Neural progenitor cell (in vitro differentiated cells): ENCODE measurements at regions not wholly inside any gene's neighbourhood (a gene's known extent, or its start where the extent isn't known, plus 50 kb on each side); places are given as distances from the start of the nearest gene placed in this dataset.

Source experiments
- DNase-seq: peaks from one replicate; pipeline ENCODE4 v3.0.0-alpha.2; 2016; ENCODE audit warnings: low spot score
- H2AFZ ChIP-seq: fragments of 200-600 bp; sonication (generic); replicated peaks from 2 replicates; pipeline ENCODE4 v1.6.1; 2016; ENCODE audit warnings: antibody characterized with exemption
- H3F3A ChIP-seq: fragments of 200-600 bp; sonication (generic); 2 replicates; pipeline ENCODE4 v1.6.1; 2016; ENCODE audit warnings: antibody characterized with exemption, low read depth
- H3K27ac ChIP-seq: fragments of 200-600 bp; sonication (generic); 2 replicates; pipeline ENCODE4 v1.5.1; 2016; ENCODE audit warnings: mild to moderate bottlenecking
- H3K27me3 ChIP-seq: fragments of 200-600 bp; sonication (generic); 2 replicates; pipeline ENCODE4 v1.6.1; 2016; ENCODE audit warnings: mild to moderate bottlenecking, moderate library complexity
- H3K36me3 ChIP-seq: fragments of 200-600 bp; sonication (generic); 2 replicates; pipeline ENCODE4 v1.5.1; 2016
- H3K4me1 ChIP-seq: fragments of 200-600 bp; sonication (generic); 2 replicates; pipeline ENCODE4 v1.6.1; 2016; ENCODE audit warnings: mixed run types
- H3K4me2 ChIP-seq: fragments of 200-600 bp; sonication (generic); 2 replicates; pipeline ENCODE4 v1.6.1; 2016
- H3K4me3 ChIP-seq: fragments of 200-600 bp; sonication (generic); 2 replicates; pipeline ENCODE4 v1.5.1; 2016
- H3K79me2 ChIP-seq: fragments of 200-600 bp; sonication (generic); 2 replicates; pipeline ENCODE4 v1.6.1; 2016; ENCODE audit warnings: low read depth
- H3K9ac ChIP-seq: fragments of 200-600 bp; sonication (generic); 2 replicates; pipeline ENCODE4 v1.6.1; 2016
- H3K9me3 ChIP-seq: fragments of 200-600 bp; sonication (generic); 2 replicates; pipeline ENCODE4 v1.5.1; 2016; ENCODE audit warnings: low read depth
- H4K20me1 ChIP-seq: fragments of 200-600 bp; sonication (generic); 2 replicates; pipeline ENCODE4 v1.6.1; 2016; ENCODE audit warnings: low read depth
- H3K27ac Mint-ChIP-seq: 3 replicates; pipeline ENCODE4 v1.8.0; 2021; ENCODE audit warnings: mixed read lengths
- H3K27me3 Mint-ChIP-seq: 2 replicates; pipeline ENCODE4 v1.8.0; 2022; ENCODE audit warnings: low read depth, mild to moderate bottlenecking, inconsistent platforms, moderate library complexity, mixed read lengths; ENCODE audit not compliant: insufficient read depth
- H3K36me3 Mint-ChIP-seq: 3 replicates; pipeline ENCODE4 v1.8.0; 2021; ENCODE audit warnings: mixed read lengths
- H3K4me1 Mint-ChIP-seq: 3 replicates; pipeline ENCODE4 v1.8.0; 2021; ENCODE audit warnings: mixed read lengths
- H3K4me3 Mint-ChIP-seq: 3 replicates; pipeline ENCODE4 v1.8.0; 2021; ENCODE audit warnings: mild to moderate bottlenecking, moderate library complexity, mixed read lengths
- H3K9me3 Mint-ChIP-seq: 3 replicates; pipeline ENCODE4 v1.8.0; 2020; ENCODE audit warnings: mixed read lengths
- CTCF ChIP-seq: fragments of 200-600 bp; sonication (generic); IDR thresholded peaks from 2 replicates; pipeline ENCODE4 v1.5.1; 2017; ENCODE audit warnings: antibody characterized with exemption, mild to moderate bottlenecking
- EZH2 ChIP-seq: fragments of 200-600 bp; sonication (generic); IDR thresholded peaks from 2 replicates; pipeline ENCODE4 v1.6.1; 2017; ENCODE audit warnings: antibody characterized with exemption, mild to moderate bottlenecking, moderate library complexity
- EZH2phosphoT487 ChIP-seq: fragments of 200-600 bp; sonication (generic); IDR thresholded peaks from 2 replicates; pipeline ENCODE4 v1.6.1; 2017; ENCODE audit warnings: antibody characterized with exemption

GRCh38 chrX:4994855-4995254, 1233.8 kb downstream of the NLGN4X start:
- no peak overlapping the region for H3K4me3 Mint-ChIP-seq
- H3K36me3 Mint-ChIP-seq: no peaks in the 10 kb centered on the region
- no peak for TF ChIP-seq EZH2
- TF ChIP-seq CTCF: no peak
- no peak for TF ChIP-seq EZH2phosphoT487

GRCh38 chrX:4978613-4979012, 1250.1 kb downstream of the NLGN4X start:
- TF ChIP-seq EZH2phosphoT487 (no peak), CTCF (no peak), EZH2 (no peak)
- no peaks in the 10 kb centered on the region for H3K36me3 ChIP-seq
- Mint-ChIP-seq H3K36me3 (no peaks in the 10 kb centered on the region), H3K27ac (no peak overlapping the region), H3K4me1 (no peaks in the 10 kb centered on the region), H3K27me3 (no peaks in the 10 kb centered on the region), H3K4me3 (no peak overlapping the region), H3K9me3 (peaks cover 2% of the 10 kb centered on the region)
- no peak overlapping the region for H3K4me3 ChIP-seq
- H3K4me2 ChIP-seq: no peak overlapping the region
- no peaks in the 10 kb centered on the region for H3F3A ChIP-seq
- no peaks in the 10 kb centered on the region for H3K4me1 ChIP-seq
- H3K79me2 ChIP-seq: no peaks in the 10 kb centered on the region
- no peaks in the 10 kb centered on the region for H4K20me1 ChIP-seq
- no peak overlapping the region for H3K9ac ChIP-seq
- DNase-seq: no peak
- no peaks in the 10 kb centered on the region for H3K9me3 ChIP-seq
- no peak overlapping the region for H3K27ac ChIP-seq
- no peaks in the 10 kb centered on the region for H3K27me3 ChIP-seq
- no peak overlapping the region for H2AFZ ChIP-seq

More at GRCh38 chrX:4994855-4995254, 1233.8 kb downstream of the NLGN4X start:
- Histone ChIP-seq H3K4me1 (no peaks in the 10 kb centered on the region), H3K36me3 (no peaks in the 10 kb centered on the region), H2AFZ (no peak overlapping the region), H3K27me3 (no peaks in the 10 kb centered on the region), H3K4me3 (no peak overlapping the region), H4K20me1 (no peaks in the 10 kb centered on the region), H3K79me2 (no peaks in the 10 kb centered on the region), H3F3A (no peaks in the 10 kb centered on the region), H3K4me2 (no peak overlapping the region), H3K9ac (no peak overlapping the region), H3K9me3 (no peaks in the 10 kb centered on the region), H3K27ac (no peak overlapping the region)
- Mint-ChIP-seq H3K27me3 (peaks cover 9% of the 10 kb centered on the region), H3K4me1 (no peaks in the 10 kb centered on the region), H3K27ac (no peak overlapping the region), H3K9me3 (no peaks in the 10 kb centered on the region)
- DNase-seq: no peak

- no peak overlapping the region for H3K4me2 ChIP-seq
- no peaks in the 10 kb centered on the region for H3K79me2 ChIP-seq
- no peaks in the 10 kb centered on the region for H3F3A ChIP-seq
- no peak for TF ChIP-seq EZH2phosphoT487
- no peak for TF ChIP-seq EZH2
- no peak for TF ChIP-seq CTCF
- Mint-ChIP-seq H3K4me1 (no peaks in the 10 kb centered on the region), H3K4me3 (no peak overlapping the region), H3K27ac (no peak overlapping the region), H3K36me3 (no peaks in the 10 kb centered on the region), H3K9me3 (peaks cover 2% of the 10 kb centered on the region), H3K27me3 (no peaks in the 10 kb centered on the region)
- H3K4me1 ChIP-seq: no peaks in the 10 kb centered on the region
- no peak overlapping the region for H3K4me3 ChIP-seq
- no peak overlapping the region for H2AFZ ChIP-seq
- no peaks in the 10 kb centered on the region for H3K27me3 ChIP-seq
- no peaks in the 10 kb centered on the region for H3K36me3 ChIP-seq
- no peak overlapping the region for H3K27ac ChIP-seq
- H3K9me3 ChIP-seq: no peaks in the 10 kb centered on the region
- H4K20me1 ChIP-seq: no peaks in the 10 kb centered on the region
- no peak overlapping the region for H3K9ac ChIP-seq
- DNase-seq: no peak
Observed at GRCh38 chrX:4971646-4972045, 1257.0 kb downstream of the NLGN4X start.

- no peaks in the 10 kb centered on the region for H3K36me3 ChIP-seq
- H3K9me3 ChIP-seq: no peaks in the 10 kb centered on the region
- no peaks in the 10 kb centered on the region for H3F3A ChIP-seq
- Mint-ChIP-seq H3K27me3 (peaks cover 2% of the 10 kb centered on the region), H3K27ac (no peak overlapping the region), H3K9me3 (no peaks in the 10 kb centered on the region), H3K4me1 (no peaks in the 10 kb centered on the region), H3K36me3 (no peaks in the 10 kb centered on the region), H3K4me3 (no peak overlapping the region)
- DNase-seq: no peak
- H2AFZ ChIP-seq: no peak overlapping the region
- H3K4me3 ChIP-seq: no peak overlapping the region
- H3K4me1 ChIP-seq: no peaks in the 10 kb centered on the region
- no peak overlapping the region for H3K27ac ChIP-seq
- H4K20me1 ChIP-seq: no peaks in the 10 kb centered on the region
- H3K27me3 ChIP-seq: no peaks in the 10 kb centered on the region
- no peak overlapping the region for H3K9ac ChIP-seq
- no peak overlapping the region for H3K4me2 ChIP-seq
- no peak for TF ChIP-seq EZH2
- no peak for TF ChIP-seq EZH2phosphoT487
- no peak for TF ChIP-seq CTCF
- H3K79me2 ChIP-seq: no peaks in the 10 kb centered on the region
Observed at GRCh38 chrX:4964112-4964511, 1250.7 kb upstream of the PRKX start.
